GM23338 (cell line): ENCODE measurements at regions not wholly inside any gene's neighbourhood (a gene's known extent, or its start where the extent isn't known, plus 50 kb on each side); places are given as distances from the start of the nearest gene placed in this dataset.

Experiments used
- CREB1 ChIP-seq: fragments of 250-450 bp; sonication (Bioruptor Pico); IDR thresholded peaks from 2 replicates; pipeline ENCODE4 v1.5.0; 2020; ENCODE audit warnings: low read depth, mild to moderate bottlenecking, moderate library complexity
- EZH2 ChIP-seq: fragments of 200-600 bp; sonication (generic); IDR thresholded peaks from one replicate; pipeline ENCODE4 v1.8.0; 2017; ENCODE audit warnings: antibody characterized with exemption, mild to moderate bottlenecking, low read depth; ENCODE audit not compliant: unreplicated experiment
- EZH2phosphoT487 ChIP-seq: fragments of 200-600 bp; sonication (generic); IDR thresholded peaks from one replicate; pipeline ENCODE4 v1.8.1; 2018; ENCODE audit warnings: antibody characterized with exemption; ENCODE audit not compliant: unreplicated experiment
- JUNB ChIP-seq: IDR thresholded peaks from one replicate; pipeline ENCODE4 v1.6.1; 2016; ENCODE audit warnings: antibody characterized with exemption; ENCODE audit not compliant: unreplicated experiment
- NANOG ChIP-seq: IDR thresholded peaks from 2 replicates; pipeline ENCODE4 v1.6.1; 2016; ENCODE audit warnings: antibody characterized with exemption, borderline replicate concordance
- POLR2AphosphoS5 ChIP-seq: IDR thresholded peaks from 2 replicates; pipeline ENCODE4 v1.6.1; 2016; ENCODE audit warnings: antibody characterized with exemption, low read depth
- STAT1 ChIP-seq: IDR thresholded peaks from one replicate; pipeline ENCODE4 v1.6.1; 2016; ENCODE audit warnings: antibody characterized with exemption; ENCODE audit not compliant: unreplicated experiment
- ZNF114 ChIP-seq: fragments of 250-450 bp; sonication (Bioruptor Pico); IDR thresholded peaks from 2 replicates; pipeline ENCODE4 v1.5.0; 2020; ENCODE audit warnings: mild to moderate bottlenecking, moderate library complexity
- ZNF331 ChIP-seq: fragments of 250-450 bp; sonication (Bioruptor Pico); IDR thresholded peaks from 2 replicates; pipeline ENCODE4 v1.5.0; 2020; ENCODE audit warnings: low read depth, mild to moderate bottlenecking, moderate library complexity
- TF ChIP-seq, protein P1 (sequence below): IDR thresholded peaks from 2 replicates; pipeline ENCODE4 v1.6.1; 2016; ENCODE audit warnings: antibody characterized with exemption
- TF ChIP-seq, protein P2 (sequence below), 2 experiments: fragments of 200-600 bp in 1 of 2; sonication (generic) in 1 of 2; conservative IDR thresholded peaks; 2 replicates each; pipeline versions ENCODE4 v1.5.1 to v1.6.1; 2016 to 2017; ENCODE audit warnings: antibody characterized with exemption in 2 of 2, low read depth in 2 of 2, mild to moderate bottlenecking in 2 of 2, moderate library complexity in 1 of 2
- TF ChIP-seq, protein P3 (sequence below): IDR thresholded peaks from one replicate; pipeline ENCODE4 v1.6.1; 2018; ENCODE audit warnings: antibody characterized with exemption; ENCODE audit not compliant: unreplicated experiment
- TF ChIP-seq, protein P4 (sequence below): fragments of 250-450 bp; sonication (Bioruptor Pico); IDR thresholded peaks from 2 replicates; pipeline ENCODE4 v1.5.0; 2020; ENCODE audit warnings: mild to moderate bottlenecking, moderate library complexity

DNA sequence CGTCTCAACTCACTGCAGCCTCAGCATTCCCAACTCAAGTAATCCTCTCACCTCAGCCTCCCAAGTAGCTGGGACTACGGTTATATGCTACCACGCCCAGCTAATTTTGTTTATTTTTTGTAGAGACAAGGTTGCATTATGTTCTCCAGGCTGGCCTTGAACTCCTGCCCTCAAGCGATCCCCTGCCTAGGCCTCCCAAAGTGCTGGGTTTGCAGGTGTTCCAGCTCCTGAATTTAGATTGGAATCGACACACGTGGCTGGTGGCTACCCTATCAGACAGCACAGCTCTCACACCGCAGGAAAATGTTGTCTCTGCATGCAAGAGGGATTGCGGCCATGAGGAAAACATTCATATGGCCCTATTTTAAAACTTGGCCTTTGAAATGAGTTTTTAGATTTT is 76.7 kb upstream of the GALNT2 start:
- no peak for TF ChIP-seq EZH2
- TF ChIP-seq, protein P1, sequence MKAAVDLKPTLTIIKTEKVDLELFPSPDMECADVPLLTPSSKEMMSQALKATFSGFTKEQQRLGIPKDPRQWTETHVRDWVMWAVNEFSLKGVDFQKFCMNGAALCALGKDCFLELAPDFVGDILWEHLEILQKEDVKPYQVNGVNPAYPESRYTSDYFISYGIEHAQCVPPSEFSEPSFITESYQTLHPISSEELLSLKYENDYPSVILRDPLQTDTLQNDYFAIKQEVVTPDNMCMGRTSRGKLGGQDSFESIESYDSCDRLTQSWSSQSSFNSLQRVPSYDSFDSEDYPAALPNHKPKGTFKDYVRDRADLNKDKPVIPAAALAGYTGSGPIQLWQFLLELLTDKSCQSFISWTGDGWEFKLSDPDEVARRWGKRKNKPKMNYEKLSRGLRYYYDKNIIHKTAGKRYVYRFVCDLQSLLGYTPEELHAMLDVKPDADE: no peak
- TF ChIP-seq JUNB: no peak
- TF ChIP-seq, protein P2, sequence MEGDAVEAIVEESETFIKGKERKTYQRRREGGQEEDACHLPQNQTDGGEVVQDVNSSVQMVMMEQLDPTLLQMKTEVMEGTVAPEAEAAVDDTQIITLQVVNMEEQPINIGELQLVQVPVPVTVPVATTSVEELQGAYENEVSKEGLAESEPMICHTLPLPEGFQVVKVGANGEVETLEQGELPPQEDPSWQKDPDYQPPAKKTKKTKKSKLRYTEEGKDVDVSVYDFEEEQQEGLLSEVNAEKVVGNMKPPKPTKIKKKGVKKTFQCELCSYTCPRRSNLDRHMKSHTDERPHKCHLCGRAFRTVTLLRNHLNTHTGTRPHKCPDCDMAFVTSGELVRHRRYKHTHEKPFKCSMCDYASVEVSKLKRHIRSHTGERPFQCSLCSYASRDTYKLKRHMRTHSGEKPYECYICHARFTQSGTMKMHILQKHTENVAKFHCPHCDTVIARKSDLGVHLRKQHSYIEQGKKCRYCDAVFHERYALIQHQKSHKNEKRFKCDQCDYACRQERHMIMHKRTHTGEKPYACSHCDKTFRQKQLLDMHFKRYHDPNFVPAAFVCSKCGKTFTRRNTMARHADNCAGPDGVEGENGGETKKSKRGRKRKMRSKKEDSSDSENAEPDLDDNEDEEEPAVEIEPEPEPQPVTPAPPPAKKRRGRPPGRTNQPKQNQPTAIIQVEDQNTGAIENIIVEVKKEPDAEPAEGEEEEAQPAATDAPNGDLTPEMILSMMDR (conservative IDR thresholded peaks at IDR 0.05; ENCODE audit: low read depth in 2 of 2): no peak
- no peak for TF ChIP-seq ZNF331 (CRISPR knock-in tag)
- no peak for TF ChIP-seq CREB1 (CRISPR knock-in tag)
- TF ChIP-seq, protein P3, sequence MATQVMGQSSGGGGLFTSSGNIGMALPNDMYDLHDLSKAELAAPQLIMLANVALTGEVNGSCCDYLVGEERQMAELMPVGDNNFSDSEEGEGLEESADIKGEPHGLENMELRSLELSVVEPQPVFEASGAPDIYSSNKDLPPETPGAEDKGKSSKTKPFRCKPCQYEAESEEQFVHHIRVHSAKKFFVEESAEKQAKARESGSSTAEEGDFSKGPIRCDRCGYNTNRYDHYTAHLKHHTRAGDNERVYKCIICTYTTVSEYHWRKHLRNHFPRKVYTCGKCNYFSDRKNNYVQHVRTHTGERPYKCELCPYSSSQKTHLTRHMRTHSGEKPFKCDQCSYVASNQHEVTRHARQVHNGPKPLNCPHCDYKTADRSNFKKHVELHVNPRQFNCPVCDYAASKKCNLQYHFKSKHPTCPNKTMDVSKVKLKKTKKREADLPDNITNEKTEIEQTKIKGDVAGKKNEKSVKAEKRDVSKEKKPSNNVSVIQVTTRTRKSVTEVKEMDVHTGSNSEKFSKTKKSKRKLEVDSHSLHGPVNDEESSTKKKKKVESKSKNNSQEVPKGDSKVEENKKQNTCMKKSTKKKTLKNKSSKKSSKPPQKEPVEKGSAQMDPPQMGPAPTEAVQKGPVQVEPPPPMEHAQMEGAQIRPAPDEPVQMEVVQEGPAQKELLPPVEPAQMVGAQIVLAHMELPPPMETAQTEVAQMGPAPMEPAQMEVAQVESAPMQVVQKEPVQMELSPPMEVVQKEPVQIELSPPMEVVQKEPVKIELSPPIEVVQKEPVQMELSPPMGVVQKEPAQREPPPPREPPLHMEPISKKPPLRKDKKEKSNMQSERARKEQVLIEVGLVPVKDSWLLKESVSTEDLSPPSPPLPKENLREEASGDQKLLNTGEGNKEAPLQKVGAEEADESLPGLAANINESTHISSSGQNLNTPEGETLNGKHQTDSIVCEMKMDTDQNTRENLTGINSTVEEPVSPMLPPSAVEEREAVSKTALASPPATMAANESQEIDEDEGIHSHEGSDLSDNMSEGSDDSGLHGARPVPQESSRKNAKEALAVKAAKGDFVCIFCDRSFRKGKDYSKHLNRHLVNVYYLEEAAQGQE: no peak
- TF ChIP-seq EZH2phosphoT487: no peak
- TF ChIP-seq POLR2AphosphoS5: no peak
- TF ChIP-seq NANOG: no peak
- TF ChIP-seq ZNF114 (CRISPR knock-in tag): no peak
- TF ChIP-seq, protein P4, sequence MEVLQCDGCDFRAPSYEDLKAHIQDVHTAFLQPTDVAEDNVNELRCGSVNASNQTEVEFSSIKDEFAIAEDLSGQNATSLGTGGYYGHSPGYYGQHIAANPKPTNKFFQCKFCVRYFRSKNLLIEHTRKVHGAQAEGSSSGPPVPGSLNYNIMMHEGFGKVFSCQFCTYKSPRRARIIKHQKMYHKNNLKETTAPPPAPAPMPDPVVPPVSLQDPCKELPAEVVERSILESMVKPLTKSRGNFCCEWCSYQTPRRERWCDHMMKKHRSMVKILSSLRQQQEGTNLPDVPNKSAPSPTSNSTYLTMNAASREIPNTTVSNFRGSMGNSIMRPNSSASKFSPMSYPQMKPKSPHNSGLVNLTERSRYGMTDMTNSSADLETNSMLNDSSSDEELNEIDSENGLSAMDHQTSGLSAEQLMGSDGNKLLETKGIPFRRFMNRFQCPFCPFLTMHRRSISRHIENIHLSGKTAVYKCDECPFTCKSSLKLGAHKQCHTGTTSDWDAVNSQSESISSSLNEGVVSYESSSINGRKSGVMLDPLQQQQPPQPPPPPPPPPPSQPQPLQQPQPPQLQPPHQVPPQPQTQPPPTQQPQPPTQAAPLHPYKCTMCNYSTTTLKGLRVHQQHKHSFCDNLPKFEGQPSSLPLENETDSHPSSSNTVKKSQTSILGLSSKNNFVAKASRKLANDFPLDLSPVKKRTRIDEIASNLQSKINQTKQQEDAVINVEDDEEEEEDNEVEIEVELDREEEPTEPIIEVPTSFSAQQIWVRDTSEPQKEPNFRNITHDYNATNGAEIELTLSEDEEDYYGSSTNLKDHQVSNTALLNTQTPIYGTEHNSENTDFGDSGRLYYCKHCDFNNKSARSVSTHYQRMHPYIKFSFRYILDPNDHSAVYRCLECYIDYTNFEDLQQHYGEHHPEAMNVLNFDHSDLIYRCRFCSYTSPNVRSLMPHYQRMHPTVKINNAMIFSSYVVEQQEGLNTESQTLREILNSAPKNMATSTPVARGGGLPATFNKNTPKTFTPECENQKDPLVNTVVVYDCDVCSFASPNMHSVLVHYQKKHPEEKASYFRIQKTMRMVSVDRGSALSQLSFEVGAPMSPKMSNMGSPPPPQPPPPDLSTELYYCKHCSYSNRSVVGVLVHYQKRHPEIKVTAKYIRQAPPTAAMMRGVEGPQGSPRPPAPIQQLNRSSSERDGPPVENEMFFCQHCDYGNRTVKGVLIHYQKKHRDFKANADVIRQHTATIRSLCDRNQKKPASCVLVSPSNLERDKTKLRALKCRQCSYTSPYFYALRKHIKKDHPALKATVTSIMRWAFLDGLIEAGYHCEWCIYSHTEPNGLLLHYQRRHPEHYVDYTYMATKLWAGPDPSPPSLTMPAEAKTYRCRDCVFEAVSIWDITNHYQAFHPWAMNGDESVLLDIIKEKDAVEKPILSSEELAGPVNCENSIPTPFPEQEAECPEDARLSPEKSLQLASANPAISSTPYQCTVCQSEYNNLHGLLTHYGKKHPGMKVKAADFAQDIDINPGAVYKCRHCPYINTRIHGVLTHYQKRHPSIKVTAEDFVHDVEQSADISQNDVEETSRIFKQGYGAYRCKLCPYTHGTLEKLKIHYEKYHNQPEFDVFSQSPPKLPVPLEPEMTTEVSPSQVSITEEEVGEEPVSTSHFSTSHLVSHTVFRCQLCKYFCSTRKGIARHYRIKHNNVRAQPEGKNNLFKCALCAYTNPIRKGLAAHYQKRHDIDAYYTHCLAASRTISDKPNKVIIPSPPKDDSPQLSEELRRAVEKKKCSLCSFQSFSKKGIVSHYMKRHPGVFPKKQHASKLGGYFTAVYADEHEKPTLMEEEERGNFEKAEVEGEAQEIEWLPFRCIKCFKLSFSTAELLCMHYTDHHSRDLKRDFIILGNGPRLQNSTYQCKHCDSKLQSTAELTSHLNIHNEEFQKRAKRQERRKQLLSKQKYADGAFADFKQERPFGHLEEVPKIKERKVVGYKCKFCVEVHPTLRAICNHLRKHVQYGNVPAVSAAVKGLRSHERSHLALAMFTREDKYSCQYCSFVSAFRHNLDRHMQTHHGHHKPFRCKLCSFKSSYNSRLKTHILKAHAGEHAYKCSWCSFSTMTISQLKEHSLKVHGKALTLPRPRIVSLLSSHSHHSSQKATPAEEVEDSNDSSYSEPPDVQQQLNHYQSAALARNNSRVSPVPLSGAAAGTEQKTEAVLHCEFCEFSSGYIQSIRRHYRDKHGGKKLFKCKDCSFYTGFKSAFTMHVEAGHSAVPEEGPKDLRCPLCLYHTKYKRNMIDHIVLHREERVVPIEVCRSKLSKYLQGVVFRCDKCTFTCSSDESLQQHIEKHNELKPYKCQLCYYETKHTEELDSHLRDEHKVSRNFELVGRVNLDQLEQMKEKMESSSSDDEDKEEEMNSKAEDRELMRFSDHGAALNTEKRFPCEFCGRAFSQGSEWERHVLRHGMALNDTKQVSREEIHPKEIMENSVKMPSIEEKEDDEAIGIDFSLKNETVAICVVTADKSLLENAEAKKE (CRISPR knock-in tag): no peak
- TF ChIP-seq STAT1: no peak
